Stromal cell of bone marrow (primary cell): ENCODE measurements at regions not wholly inside any gene's neighbourhood (a gene's known extent, or its start where the extent isn't known, plus 50 kb on each side); places are given as distances from the start of the nearest gene placed in this dataset.
"Not testable (repeated sequence)": the region's sequence is repeated elsewhere in the genome, so short reads cannot be mapped to it uniquely, and the experiment has no call there.

ENCODE experiments used
- DNase-seq: peaks from one replicate; pipeline ENCODE4 v3.0.0-alpha.2; 2012; ENCODE audit warnings: low read depth

DNA sequence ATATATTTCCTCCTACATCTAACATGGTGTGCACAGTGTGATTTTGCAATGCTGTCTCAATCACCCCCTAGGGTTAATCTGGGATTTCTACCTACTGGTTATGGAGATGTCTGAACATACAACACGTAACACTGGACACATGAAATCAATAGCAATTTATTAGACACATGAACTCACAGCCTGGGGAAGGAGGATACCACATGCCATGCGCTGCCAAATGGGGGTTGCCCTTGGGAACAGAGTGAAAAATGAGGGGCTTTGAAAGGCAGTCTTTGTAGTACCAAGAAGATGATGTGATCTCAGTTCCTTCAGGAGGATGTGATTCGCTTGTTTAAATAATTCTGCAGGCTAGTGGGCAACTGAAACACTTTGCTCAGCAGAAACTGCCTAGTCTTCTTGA lies 253.6 kb upstream of the LRRC4C start:
- DNase-seq: no peak

DNA sequence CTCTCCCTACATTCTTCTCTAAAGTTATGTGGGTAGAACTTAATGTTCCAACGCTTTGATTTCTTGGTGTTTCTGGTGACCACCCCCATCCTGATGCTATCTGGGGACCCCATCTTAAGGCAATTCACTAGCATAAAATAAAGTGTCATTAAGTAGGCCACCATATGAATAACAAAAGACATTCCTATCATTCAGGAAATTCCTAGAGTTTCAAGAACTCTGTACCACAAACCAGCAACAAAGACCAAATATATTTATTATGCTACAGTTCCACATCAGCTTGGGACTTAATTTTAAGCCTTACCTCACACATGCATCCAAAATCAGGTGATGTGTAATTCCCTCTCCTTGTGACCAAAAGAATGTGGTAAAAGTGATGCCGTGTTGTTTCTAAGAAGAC lies 254.6 kb upstream of the LRRC4C start:
- no peak for DNase-seq

DNA sequence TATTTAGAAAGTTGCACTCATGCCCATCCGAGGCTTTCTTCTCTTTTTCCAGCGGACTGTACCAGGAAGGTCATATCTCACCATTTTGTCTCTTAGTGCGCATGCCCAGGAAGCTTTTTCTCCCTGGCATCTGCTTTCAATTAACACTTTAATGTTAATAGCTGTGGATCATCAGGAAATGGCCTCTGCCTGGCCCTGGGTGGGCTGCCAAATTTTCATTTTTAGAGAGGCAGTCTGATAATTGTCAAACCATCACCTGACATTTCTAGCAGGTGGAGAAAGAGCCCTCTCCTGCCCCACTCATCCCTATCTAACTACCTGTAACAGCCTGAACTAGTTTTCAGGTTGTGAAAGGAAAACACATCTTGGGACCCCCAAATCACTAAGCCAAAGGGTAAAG lies 257.4 kb upstream of the LRRC4C start:
- DNase-seq: no peak

DNA sequence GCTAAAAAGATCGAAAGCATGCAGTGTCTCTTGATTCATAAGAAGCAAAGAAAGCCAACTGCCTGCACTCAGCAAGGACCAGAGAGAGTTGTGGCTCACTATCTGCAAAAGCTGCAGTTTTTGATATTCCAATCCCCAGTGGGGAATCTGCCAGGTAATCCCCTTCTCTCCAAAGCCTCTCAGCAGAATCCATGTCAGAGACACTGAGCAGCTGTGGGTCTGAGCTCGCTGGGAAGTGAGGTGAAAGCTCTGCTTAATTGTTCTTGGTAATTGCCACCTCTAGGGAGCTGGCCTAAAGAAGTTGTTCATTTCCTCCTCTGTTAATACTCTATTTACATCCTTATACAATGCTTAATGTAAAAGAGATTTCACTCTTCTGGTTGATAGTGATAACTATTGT lies 261.3 kb upstream of the LRRC4C start:
- DNase-seq: no peak

DNA sequence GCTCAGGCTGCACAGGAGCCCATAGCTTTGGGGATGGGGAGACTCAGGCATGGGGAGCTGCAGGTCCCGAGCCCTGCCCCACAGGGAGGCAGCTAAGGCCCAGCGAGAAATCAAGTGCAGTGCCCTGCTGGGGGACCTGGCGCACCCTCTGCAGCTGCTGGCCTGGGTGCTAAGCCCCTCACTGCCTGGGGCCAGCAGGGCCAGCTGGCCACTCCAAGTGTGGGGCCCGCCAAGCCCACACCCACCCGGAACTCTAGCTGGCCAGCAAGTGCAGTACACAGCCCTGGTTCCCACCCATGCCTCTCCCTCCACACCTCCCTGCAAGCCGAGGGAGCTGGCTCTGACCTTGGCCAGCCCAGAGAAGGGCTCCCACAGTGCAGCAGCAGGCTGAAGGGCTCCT lies 268.7 kb upstream of the LRRC4C start:
- DNase-seq: not testable (repeated sequence)

DNA sequence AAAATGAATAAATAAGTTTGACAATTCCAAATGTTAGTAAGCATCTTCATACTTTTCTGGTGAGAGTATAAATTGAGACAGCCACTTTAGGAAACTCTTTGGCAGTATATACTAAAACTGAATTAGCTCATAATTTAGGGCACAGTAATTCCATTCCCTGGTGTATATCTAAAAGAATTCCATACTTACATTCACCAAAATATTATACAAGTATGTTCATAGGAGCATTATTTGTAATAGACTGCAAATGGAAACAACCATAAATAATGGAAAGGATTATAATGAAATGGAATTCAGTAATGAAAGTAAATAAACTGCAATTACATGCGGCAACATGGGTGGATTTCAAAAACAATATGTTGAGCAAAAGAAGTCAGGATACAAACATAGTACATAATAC lies 315.8 kb upstream of the LRRC4C start:
- no peak for DNase-seq

DNA sequence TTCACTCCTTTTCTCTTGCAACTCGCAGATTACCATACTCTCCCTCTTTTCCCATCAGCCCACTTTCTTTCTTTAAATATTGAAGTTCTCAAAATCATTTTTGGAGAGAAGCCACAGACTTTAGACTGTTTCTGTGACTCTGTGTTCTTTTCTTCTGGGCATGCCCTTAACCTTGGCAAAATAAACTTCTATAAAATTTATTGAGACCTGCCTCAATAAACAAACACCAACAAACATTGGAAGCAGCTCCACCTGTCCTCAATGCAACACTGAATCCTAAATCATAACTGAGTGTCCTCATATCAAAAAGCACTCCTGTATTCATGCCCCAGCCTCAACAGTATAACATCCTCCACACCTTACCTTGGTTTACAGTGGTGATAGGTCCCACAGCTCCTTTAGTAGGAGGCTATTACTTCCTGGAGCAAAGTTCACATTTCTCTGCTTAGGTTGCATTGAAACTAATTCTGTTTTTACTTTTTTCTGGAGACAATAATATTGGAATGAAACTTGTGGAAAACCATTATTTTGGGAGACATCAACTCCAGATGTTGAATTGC lies 320.0 kb upstream of the LRRC4C start:
- DNase-seq: no peak

DNA sequence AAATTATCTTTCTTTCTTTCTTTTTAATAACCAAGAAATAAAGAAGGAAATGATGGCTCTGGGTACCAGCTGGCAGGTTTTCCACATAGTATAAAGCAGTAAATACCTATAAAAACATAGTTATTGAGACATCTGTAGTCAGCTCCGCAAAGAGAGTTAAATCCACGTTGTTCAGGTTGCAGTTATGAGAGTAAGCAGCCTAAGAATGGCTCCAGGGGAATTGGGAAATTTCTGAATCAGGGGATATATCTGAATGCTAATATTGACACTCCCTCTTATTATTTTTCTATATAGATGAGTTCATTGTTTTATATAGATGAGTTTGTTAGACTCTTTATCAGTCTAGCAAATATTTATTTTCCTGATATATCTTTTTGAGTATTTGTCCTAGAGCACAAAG lies 322.0 kb upstream of the LRRC4C start:
- DNase-seq: no peak

DNA sequence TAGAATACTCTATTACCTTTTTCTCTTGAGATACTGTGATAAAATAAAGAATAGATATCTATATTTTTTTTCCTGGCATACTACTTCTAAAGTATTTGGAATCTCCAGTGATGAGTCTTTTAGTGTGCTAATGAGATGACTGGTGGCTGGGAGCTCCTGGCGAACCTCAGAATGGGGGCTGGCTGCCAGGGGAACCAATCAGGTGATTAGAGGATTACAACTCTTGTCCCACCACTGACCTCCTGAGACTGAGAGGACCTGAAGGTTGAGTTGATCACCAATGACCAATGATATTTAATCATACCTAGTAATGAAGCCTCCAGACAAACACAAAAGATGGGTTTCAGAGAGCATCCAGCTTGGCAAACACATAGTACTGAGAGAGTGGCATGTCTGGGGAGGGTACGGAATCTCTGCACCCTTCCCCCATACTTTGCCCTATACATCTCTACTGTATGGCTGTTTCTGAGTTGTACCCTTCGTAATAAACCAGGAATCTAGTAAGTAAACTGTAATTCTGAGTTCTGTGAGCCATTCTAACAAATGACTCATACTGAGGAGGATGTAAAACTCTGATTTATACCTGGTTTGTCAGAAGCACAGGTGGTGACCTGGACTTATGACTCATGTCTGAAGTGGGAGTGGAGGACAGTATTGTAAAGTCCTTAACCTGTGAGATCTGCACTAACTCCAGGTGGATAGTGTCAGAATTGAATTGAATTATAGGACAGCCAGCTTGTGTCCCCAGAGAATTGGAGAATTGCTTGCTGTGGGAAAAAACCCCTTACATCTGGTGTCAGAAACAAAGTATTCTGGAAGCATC lies 325.3 kb upstream of the LRRC4C start:
- DNase-seq: no peak

DNA sequence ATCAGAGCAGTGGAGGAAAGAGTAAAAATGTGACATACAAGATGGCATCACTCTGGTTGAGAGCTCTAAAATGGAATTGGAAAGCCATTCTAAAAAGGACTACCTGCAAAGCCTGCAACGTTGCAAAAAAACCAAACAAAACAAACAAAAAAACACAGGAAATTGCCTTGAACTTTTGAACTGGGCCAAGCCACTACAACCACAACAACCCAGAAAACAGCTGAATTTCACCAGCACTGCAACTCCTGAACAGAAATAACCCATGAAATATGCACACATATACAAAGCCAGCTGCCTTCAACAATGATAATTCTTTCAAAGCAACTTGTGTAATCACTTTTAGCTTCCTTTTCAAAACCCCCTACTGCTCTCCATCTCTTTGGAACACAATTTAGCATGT lies 326.6 kb upstream of the LRRC4C start:
- no peak for DNase-seq

DNA sequence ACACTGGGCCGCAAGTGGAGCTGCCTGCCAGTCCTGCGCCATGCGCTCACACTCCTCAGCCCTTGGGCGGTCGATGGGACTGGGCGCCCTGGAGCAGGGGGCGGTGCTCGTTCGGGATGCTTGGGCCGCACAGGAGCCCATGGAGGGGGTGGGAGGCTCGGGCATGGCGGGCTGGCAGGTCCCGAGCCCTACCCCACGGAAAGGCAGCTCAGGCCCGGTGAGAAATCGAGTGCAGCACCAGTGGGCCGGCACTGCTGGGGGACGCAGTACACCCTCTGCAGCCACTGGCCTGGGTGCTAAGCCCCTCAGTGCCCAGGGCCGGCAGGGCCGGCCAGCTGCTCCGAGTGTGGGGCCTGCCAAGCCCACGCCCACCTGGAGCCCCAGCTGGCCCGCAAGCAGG lies 328.7 kb upstream of the LRRC4C start:
- no peak for DNase-seq

DNA sequence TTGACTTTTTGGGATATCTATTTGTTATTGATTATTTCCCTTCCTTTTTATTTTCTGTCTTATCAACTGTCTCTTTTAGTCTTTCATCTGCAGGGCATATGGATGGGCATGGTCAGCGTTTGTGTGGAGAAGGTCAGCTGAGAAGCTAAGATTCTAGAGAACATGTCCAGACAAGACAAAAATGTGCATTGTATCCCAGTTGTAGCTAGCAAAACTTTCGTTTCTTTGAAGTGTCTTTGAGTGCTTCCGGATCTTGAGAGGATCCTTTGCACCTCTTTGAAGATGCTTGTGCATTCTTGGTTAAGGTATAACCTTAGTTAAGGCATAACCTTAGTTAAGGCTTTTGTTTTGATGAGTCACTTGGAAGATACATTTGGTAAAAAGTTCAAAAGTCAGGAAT lies 329.9 kb upstream of the LRRC4C start:
- DNase-seq: no peak

DNA sequence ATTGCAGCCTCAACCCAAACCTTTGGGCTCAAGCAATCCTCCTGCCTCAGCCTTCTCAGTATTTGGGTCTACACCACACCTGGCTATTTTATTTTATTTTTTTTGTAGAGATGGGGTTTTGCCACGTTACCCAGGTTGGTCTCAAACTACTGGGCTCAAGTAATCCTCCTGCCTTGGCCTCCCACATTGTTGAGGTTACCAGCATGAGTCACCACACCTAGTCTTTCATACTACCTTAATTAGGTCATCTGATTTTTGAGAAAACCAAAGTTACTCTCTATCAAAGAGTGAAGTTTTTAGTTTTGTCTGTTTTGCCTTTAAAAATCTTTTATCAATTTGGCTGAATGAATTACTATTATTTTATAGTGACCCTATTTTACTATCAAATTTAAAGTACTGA lies 335.6 kb upstream of the LRRC4C start:
- DNase-seq: no peak

DNA sequence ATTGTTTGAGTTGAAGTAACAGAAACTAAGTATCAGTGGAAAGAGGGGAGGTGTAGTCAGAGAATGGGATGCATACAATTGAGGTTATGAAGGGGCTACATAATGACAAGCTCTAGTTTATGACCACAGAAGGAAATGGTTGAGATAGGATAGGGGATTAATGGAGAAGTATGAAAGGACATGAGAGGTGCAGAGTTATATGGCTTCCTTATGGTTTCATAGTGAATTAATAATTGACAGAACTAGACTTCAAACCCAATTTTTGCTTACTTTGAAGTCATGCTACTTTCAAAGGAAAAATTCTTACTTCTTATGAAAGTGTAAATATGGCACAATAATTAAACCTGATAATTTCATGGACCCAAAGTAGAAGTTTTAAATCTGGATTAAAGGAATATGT lies 340.3 kb upstream of the LRRC4C start:
- DNase-seq: no peak

DNA sequence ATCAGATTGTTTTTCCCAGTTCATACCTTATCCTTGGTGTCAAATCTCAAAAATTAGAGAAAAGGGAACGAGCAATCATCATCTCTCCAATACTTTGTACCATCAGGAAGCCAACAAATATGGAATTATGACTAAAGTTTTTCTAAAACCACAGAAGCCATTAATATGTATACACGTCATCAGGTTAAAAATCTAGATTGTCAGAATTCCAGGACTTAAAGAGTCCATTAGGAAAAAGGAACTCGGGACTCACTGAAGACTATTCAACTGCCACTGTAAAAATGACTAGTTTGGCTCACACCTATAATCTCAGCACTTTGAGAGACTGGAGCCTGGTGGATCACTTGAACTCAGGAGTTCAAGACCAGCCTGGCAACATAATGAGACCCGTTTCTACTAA lies 344.4 kb upstream of the LRRC4C start:
- no peak for DNase-seq

DNA sequence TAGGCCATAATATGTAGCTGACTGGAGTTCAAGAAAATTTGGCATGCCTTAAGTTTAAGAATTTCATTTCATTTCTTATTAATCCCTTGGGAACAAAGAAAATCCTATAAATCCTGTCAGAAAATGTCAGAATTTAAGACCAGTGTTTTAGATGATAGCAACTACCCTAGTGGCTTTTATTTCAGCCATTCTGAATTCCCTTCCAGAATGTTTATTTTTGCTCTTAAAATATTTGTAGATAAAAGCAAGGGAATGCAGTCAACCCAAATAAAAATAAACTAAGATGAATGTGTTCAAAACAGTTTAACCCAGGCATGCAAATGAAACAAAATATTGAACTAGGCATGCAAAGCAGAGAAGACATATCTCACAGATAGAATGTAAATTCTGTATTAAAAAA lies 356.9 kb upstream of the LRRC4C start:
- DNase-seq: no peak

DNA sequence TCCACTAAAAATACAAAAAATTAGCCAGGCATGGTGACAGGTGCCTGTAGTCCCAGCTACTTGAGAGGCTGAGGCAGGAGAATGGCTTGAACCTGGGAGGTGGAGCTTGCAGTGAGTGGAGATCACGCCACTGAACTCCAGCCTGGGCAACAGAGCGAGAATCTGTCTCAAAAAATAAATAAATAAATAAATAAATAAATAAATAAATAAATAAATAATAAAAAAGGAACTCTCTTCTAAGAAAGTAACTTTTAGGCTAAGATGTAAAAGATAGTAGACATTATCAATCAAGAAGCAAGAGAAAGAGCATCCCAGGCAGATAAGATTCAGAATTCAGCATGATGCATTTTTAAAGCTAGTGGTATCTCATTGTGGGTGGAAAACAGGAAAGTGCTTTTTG lies 364.8 kb upstream of the LRRC4C start:
- not testable (repeated sequence) for DNase-seq

DNA sequence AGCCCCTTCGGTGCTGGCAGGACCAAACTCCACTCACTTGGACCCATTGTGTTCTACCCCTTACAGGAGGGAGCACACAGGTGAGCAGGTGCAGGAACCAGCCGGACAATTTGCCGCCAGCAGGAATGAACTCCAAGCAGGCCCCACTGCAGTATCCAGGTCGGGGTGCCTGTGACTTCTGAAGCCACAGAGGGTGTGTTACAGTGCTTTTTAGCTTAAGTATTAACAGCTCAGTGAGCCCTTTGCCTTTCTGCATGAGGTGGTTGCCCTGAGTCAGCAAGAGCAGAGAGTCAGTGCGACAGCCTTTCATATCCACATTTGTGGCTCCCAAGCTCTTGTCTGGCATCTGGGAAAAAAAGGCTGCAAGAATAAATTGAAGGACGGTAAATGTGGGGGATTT lies 366.6 kb upstream of the LRRC4C start:
- no peak for DNase-seq

DNA sequence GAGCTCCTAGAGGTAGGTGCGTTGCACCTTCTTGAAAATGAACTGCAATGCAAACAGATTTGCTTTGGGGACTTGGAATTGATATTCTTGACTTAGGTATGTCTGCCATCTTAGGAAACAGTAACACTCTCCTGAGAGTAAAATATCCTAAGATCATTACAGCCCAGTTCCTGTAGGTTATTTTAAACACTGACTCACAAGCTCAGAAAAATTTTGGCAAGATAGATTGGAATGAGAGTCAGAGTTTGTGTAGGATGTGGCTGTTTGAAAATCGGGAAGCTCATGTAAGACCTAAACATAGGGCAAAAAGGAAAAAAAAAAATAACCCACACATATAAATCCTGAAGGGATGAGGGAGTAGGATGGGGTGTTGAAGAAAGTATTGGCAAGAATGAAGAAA lies 377.0 kb upstream of the LRRC4C start:
- DNase-seq: no peak

DNA sequence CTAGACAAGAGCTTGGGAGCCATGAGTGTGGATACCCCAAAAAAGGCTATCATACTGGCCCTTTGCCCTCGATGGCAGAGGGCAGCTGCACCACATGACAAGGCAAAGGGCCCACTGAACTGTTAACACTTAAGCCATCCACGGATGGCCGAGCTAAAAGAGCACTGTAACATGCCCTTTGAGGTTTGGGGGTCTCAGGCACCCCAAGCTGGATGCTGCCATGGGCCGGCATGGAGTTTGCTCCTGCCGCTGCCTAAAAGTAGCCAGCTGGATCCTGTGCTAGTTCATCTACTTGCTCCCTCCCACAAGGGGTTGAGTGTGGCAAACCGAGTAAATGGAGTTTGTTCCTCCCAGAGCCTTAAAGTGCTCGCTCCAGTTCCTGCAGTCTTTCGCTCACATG lies 383.2 kb upstream of the LRRC4C start:
- DNase-seq: no peak

DNA sequence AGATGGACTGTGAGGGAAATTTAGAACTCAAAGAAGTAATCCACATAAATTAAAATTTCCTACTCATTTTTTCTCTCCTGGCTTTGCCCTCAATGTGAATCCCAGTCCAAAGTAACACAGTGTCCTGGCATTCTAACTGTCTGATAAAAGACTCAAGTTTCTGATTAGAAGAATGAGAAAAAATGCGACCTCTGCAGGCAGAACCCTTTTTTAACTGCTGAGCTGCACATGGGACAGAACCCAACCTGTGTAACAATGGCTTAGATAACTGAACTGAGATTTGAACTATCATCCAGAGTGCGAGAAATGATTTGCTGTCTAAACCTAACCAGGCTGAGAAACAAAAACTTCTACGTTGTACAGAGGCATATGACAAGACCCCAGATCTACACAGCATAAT lies 385.6 kb upstream of the LRRC4C start:
- DNase-seq: no peak

DNA sequence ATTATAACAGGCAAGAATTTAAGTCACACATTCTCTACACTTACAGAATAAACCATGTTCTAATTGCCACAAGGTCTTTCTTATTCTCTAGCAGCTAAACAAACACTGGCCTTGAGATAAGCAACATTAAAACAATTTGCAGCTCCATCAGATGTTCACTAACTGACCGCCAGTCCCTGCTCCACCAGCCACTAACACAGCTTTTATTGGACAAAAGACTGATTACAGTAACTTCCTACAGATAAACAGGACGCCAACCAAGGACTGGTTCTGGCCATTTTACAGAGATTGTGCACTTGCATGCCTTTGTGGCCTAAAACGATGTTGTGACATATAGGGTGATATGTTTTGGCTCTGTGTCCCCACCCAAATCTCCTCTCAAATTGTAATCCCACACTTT lies 388.9 kb upstream of the LRRC4C start:
- DNase-seq: no peak

DNA sequence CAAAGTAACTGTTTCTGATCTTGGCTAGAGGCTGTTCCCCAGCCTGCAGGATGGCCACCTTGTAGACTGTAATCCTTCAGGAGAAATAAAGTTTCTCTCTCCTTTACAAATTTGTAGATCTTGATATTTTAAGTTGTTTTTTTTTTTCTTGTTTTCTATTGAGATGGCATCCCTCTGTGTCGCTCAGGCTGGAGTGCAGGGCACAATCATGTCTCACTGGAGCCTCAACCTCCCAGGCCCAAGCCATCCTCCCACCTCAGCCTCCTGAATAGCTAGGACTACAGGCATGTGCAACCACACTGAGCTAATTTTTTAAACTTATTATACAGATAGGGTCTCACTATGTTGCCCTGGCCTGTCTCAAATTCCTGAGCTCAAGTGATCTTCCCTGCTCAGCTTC lies 389.8 kb upstream of the LRRC4C start:
- no peak for DNase-seq

DNA sequence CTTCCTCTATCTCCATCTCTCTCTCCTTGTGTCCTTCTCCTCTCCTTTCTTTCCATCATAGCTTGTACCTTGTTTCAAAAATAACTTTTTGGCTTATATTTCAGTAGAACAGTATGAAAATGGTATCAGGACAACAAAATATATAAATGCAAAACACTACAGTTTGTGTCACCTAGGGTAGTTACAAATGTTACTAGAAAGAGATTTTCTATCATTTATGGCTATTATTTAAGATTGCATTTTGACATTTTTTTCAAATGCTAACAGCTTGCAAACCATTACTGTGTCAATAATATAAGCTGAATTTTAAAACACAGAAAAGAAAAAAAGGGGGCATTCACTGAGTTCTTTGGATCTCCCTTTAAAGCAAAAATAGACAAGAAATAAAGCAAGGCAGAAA lies 392.3 kb upstream of the LRRC4C start:
- no peak for DNase-seq
